HL-60 (cell line): ENCODE measurements at regions not wholly inside any gene's neighbourhood (a gene's known extent, or its start where the extent isn't known, plus 50 kb on each side); places are given as distances from the start of the nearest gene placed in this dataset.

ENCODE experiments used
- DNase-seq, 2 experiments: peaks; one replicate each; pipeline ENCODE4 v3.0.0-alpha.2; 2010 to 2020; ENCODE audit warnings: low read depth in 1 of 2, low spot score in 1 of 2
- H3K27ac ChIP-seq: fragments of 250-450 bp; sonication (Bioruptor Pico); replicated peaks from 2 replicates; pipeline ENCODE4 v1.5.1; 2020; ENCODE audit warnings: mild to moderate bottlenecking, moderate library complexity
- H3K27me3 ChIP-seq: fragments of 250-450 bp; sonication (Bioruptor Pico); 2 replicates; pipeline ENCODE4 v1.5.1; 2021; ENCODE audit warnings: mild to moderate bottlenecking, moderate library complexity; ENCODE audit not compliant: insufficient read depth, poor library complexity, severe bottlenecking
- H3K4me3 ChIP-seq: replicated peaks from 2 replicates; pipeline ENCODE4 v1.5.1; 2011; ENCODE audit warnings: mild to moderate bottlenecking, control low read depth, low read length; ENCODE audit not compliant: insufficient read depth
- GABPA ChIP-seq: IDR thresholded peaks from 2 replicates; pipeline ENCODE4 v1.6.1; 2012; ENCODE audit warnings: low read depth
- POLR2AphosphoS5 ChIP-seq: IDR thresholded peaks from 2 replicates; pipeline ENCODE4 v1.6.1; 2012; ENCODE audit warnings: low read depth
- SPI1 ChIP-seq: IDR thresholded peaks from 2 replicates; pipeline ENCODE4 v1.6.1; 2012; ENCODE audit warnings: low read depth, mild to moderate bottlenecking, borderline replicate concordance
- TF ChIP-seq, protein P1 (sequence below): IDR thresholded peaks from 2 replicates; pipeline ENCODE4 v1.6.1; 2012; ENCODE audit warnings: low read depth; ENCODE audit not compliant: insufficient replicate concordance
- TF ChIP-seq, protein P2 (sequence below): IDR thresholded peaks from one replicate; pipeline ENCODE4 v1.5.1; 2011; ENCODE audit warnings: low read length, control low read depth, inconsistent platforms; ENCODE audit not compliant: insufficient read depth

GRCh38 chr2:184363213-184363612, 235.1 kb upstream of the ZNF804A start:
- no peak for DNase-seq

GRCh38 chr2:184367211-184367610, 231.1 kb upstream of the ZNF804A start:
- DNase-seq: no peak
- H3K27ac ChIP-seq: no peak overlapping the region
- TF ChIP-seq SPI1 (no peak), GABPA (no peak), POLR2AphosphoS5 (no peak)
- H3K27me3 ChIP-seq: no peaks in the 10 kb centered on the region
- no peak overlapping the region for H3K4me3 ChIP-seq

More at GRCh38 chr2:184363213-184363612, 235.1 kb upstream of the ZNF804A start:
- Histone ChIP-seq H3K4me3 (no peak overlapping the region), H3K27me3 (no peaks in the 10 kb centered on the region), H3K27ac (no peak overlapping the region)
- TF ChIP-seq, protein P1, sequence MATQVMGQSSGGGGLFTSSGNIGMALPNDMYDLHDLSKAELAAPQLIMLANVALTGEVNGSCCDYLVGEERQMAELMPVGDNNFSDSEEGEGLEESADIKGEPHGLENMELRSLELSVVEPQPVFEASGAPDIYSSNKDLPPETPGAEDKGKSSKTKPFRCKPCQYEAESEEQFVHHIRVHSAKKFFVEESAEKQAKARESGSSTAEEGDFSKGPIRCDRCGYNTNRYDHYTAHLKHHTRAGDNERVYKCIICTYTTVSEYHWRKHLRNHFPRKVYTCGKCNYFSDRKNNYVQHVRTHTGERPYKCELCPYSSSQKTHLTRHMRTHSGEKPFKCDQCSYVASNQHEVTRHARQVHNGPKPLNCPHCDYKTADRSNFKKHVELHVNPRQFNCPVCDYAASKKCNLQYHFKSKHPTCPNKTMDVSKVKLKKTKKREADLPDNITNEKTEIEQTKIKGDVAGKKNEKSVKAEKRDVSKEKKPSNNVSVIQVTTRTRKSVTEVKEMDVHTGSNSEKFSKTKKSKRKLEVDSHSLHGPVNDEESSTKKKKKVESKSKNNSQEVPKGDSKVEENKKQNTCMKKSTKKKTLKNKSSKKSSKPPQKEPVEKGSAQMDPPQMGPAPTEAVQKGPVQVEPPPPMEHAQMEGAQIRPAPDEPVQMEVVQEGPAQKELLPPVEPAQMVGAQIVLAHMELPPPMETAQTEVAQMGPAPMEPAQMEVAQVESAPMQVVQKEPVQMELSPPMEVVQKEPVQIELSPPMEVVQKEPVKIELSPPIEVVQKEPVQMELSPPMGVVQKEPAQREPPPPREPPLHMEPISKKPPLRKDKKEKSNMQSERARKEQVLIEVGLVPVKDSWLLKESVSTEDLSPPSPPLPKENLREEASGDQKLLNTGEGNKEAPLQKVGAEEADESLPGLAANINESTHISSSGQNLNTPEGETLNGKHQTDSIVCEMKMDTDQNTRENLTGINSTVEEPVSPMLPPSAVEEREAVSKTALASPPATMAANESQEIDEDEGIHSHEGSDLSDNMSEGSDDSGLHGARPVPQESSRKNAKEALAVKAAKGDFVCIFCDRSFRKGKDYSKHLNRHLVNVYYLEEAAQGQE: no peak
- TF ChIP-seq SPI1 (no peak), POLR2AphosphoS5 (no peak), GABPA (no peak)
- TF ChIP-seq, protein P2, sequence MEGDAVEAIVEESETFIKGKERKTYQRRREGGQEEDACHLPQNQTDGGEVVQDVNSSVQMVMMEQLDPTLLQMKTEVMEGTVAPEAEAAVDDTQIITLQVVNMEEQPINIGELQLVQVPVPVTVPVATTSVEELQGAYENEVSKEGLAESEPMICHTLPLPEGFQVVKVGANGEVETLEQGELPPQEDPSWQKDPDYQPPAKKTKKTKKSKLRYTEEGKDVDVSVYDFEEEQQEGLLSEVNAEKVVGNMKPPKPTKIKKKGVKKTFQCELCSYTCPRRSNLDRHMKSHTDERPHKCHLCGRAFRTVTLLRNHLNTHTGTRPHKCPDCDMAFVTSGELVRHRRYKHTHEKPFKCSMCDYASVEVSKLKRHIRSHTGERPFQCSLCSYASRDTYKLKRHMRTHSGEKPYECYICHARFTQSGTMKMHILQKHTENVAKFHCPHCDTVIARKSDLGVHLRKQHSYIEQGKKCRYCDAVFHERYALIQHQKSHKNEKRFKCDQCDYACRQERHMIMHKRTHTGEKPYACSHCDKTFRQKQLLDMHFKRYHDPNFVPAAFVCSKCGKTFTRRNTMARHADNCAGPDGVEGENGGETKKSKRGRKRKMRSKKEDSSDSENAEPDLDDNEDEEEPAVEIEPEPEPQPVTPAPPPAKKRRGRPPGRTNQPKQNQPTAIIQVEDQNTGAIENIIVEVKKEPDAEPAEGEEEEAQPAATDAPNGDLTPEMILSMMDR: no peak

DNA sequence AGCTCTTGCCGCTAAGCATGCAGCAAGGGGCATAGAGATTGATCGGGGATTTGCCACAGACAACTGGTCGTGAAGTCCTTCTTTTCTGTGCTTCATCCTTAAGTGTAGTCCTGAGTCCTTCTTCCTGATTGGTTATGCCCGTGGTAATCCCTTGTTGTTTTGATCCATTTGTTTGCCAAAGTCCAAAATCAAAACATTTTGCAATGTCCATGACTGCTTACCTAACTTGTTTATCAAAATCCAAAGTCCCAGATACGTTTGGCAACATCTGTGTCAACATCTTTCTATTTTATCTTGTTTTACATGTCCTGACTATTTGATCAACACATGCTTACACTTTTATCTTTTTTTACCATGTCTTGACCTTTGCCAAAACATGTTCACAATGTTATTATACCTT, 229.0 kb upstream of the ZNF804A start:
- no peak for DNase-seq
- Histone ChIP-seq H3K27ac (no peak overlapping the region), H3K4me3 (no peak overlapping the region), H3K27me3 (no peaks in the 10 kb centered on the region)
- TF ChIP-seq POLR2AphosphoS5 (no peak), SPI1 (no peak)
- TF ChIP-seq, protein P2: no peak
- TF ChIP-seq, protein P1: no peak

DNA sequence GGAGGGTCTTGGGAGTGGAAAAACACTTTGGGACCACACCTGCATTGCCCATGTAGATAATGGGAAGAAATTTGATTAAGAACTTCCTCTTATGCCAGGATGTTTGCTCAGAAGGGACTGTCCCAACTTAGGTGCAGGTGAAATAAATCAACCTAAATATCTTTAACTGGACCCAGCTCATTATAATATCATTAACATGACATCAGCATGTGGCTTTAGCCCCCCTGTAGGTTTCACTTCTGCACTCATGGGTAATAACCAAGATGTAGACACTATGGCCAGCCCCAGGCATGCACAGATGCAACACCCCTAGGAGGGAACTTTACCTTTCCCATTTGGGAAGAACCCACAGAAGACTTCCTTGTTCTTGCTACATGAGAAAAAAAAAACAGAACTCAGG, 227.4 kb upstream of the ZNF804A start:
- Histone ChIP-seq H3K27ac (no peak overlapping the region), H3K27me3 (no peaks in the 10 kb centered on the region), H3K4me3 (no peak overlapping the region)
- no peak for DNase-seq
- no peak for TF ChIP-seq GABPA
- TF ChIP-seq, protein P2: no peak
